ENCODE measurements at regions not wholly inside any gene's neighbourhood (a gene's known extent, or its start where the extent isn't known, plus 50 kb on each side); places are given as distances from the start of the nearest gene placed in this dataset.

DNA sequence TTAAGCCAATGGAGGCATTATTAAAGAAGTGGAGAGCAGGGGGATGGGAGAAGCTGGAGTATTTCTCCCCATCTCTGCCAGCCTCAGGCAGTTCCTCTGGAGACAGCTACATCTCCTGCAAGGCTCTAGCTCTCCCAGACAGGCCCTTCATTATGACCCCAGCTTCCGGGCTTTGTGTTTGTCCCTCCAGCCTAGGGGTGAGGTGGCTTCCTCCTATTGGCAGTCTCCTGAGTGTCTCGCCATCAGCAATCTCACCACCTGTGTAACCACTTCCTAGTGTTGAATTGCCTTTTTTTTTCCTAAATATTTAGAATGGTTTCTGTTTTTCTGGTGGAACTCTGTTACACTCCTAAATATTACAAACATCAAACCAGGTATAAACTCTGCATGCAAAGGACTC lies 122.3 kb downstream of the FAM174B start:
- H3K9me3 Mint-ChIP-seq = peaks cover 31% of the 10 kb centered on the region

More for the DNA sequence above, 122.3 kb downstream of the FAM174B start:
- H3K79me2 ChIP-seq (replicated peaks; ENCODE audit: insufficient read depth) = no peaks in the 10 kb centered on the region
- peaks cover 3% of the 10 kb centered on the region; the same call in 1 of the 2 replicates for H3K9me2 ChIP-seq (ENCODE audit: insufficient read depth)
- no peak overlapping the region for H3K4me2 ChIP-seq
- H4K20me1 ChIP-seq (replicated peaks; ENCODE audit: insufficient read depth) = no peaks in the 10 kb centered on the region
- no peak overlapping the region for H3K27ac Mint-ChIP-seq
- no peaks in the 10 kb centered on the region for H3K36me3 ChIP-seq (ENCODE audit: insufficient read depth)
- H3K4me3 ChIP-seq = no peak overlapping the region
- H3K4me1 Mint-ChIP-seq = no peaks in the 10 kb centered on the region
- H3K27me3 ChIP-seq (ENCODE audit: insufficient read depth) = no peaks in the 10 kb centered on the region
- no peak overlapping the region for H3K27ac ChIP-seq (ENCODE audit: low read depth)
- peaks cover 3% of the 10 kb centered on the region for H3K27me3 Mint-ChIP-seq (ENCODE audit: insufficient read depth, low read depth, poor library complexity)
- no peak overlapping the region for H2AFZ ChIP-seq
- DNase-seq (ENCODE audit: low spot score) = no peak
- no peaks in the 10 kb centered on the region for H3K4me1 ChIP-seq (ENCODE audit: insufficient read depth)
- no peaks in the 10 kb centered on the region for H3F3A ChIP-seq (replicated peaks; ENCODE audit: low read depth)
- H3K4me3 Mint-ChIP-seq = no peak overlapping the region
- H3K36me3 Mint-ChIP-seq (ENCODE audit: low read depth) = peaks cover 8% of the 10 kb centered on the region; the same call in 1 of the 3 replicates
- ATAC-seq = no peak
- TF ChIP-seq, protein P1, sequence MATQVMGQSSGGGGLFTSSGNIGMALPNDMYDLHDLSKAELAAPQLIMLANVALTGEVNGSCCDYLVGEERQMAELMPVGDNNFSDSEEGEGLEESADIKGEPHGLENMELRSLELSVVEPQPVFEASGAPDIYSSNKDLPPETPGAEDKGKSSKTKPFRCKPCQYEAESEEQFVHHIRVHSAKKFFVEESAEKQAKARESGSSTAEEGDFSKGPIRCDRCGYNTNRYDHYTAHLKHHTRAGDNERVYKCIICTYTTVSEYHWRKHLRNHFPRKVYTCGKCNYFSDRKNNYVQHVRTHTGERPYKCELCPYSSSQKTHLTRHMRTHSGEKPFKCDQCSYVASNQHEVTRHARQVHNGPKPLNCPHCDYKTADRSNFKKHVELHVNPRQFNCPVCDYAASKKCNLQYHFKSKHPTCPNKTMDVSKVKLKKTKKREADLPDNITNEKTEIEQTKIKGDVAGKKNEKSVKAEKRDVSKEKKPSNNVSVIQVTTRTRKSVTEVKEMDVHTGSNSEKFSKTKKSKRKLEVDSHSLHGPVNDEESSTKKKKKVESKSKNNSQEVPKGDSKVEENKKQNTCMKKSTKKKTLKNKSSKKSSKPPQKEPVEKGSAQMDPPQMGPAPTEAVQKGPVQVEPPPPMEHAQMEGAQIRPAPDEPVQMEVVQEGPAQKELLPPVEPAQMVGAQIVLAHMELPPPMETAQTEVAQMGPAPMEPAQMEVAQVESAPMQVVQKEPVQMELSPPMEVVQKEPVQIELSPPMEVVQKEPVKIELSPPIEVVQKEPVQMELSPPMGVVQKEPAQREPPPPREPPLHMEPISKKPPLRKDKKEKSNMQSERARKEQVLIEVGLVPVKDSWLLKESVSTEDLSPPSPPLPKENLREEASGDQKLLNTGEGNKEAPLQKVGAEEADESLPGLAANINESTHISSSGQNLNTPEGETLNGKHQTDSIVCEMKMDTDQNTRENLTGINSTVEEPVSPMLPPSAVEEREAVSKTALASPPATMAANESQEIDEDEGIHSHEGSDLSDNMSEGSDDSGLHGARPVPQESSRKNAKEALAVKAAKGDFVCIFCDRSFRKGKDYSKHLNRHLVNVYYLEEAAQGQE (IDR thresholded peaks at IDR 0.05; ENCODE audit: unreplicated experiment) = no peak
- TF ChIP-seq EZH2phosphoT487 (IDR thresholded peaks at IDR 0.05; ENCODE audit: unreplicated experiment) (no peak), ZNF331 (CRISPR knock-in tag; IDR thresholded peaks at IDR 0.05; ENCODE audit: low read depth) (no peak), POLR2AphosphoS5 (IDR thresholded peaks at IDR 0.05; ENCODE audit: low read depth) (no peak), ZNF114 (CRISPR knock-in tag; IDR thresholded peaks at IDR 0.05) (no peak), JUNB (IDR thresholded peaks at IDR 0.05; ENCODE audit: unreplicated experiment) (no peak), STAT1 (IDR thresholded peaks at IDR 0.05; ENCODE audit: unreplicated experiment) (no peak), CREB1 (CRISPR knock-in tag; IDR thresholded peaks at IDR 0.05; ENCODE audit: low read depth) (no peak), EZH2 (IDR thresholded peaks at IDR 0.05; ENCODE audit: low read depth, unreplicated experiment) (no peak)
- TF ChIP-seq, protein P2, sequence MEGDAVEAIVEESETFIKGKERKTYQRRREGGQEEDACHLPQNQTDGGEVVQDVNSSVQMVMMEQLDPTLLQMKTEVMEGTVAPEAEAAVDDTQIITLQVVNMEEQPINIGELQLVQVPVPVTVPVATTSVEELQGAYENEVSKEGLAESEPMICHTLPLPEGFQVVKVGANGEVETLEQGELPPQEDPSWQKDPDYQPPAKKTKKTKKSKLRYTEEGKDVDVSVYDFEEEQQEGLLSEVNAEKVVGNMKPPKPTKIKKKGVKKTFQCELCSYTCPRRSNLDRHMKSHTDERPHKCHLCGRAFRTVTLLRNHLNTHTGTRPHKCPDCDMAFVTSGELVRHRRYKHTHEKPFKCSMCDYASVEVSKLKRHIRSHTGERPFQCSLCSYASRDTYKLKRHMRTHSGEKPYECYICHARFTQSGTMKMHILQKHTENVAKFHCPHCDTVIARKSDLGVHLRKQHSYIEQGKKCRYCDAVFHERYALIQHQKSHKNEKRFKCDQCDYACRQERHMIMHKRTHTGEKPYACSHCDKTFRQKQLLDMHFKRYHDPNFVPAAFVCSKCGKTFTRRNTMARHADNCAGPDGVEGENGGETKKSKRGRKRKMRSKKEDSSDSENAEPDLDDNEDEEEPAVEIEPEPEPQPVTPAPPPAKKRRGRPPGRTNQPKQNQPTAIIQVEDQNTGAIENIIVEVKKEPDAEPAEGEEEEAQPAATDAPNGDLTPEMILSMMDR (conservative IDR thresholded peaks at IDR 0.05; ENCODE audit: low read depth in 2 of 2) = no peak
- TF ChIP-seq, protein P3, sequence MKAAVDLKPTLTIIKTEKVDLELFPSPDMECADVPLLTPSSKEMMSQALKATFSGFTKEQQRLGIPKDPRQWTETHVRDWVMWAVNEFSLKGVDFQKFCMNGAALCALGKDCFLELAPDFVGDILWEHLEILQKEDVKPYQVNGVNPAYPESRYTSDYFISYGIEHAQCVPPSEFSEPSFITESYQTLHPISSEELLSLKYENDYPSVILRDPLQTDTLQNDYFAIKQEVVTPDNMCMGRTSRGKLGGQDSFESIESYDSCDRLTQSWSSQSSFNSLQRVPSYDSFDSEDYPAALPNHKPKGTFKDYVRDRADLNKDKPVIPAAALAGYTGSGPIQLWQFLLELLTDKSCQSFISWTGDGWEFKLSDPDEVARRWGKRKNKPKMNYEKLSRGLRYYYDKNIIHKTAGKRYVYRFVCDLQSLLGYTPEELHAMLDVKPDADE (IDR thresholded peaks at IDR 0.05) = no peak
